Liver (tissue), 8 donors: ENCODE measurements at regions not wholly inside any gene's neighbourhood (a gene's known extent, or its start where the extent isn't known, plus 50 kb on each side); places are given as distances from the start of the nearest gene placed in this dataset.

Source experiments
- DNase-seq: peaks from one replicate; pipeline ENCODE4 v3.0.0-alpha.2; 2017; ENCODE audit warnings: low spot score
- H3K27ac ChIP-seq, 2 donors: one replicate each; pipeline ENCODE4 v1.7.0; 2013; ENCODE audit warnings: inconsistent platforms in 2 of 2, low read length in 2 of 2, control low read depth in 1 of 2, low read depth in 1 of 2, mild to moderate bottlenecking in 1 of 2
- H3K27me3 ChIP-seq, 4 donors: one replicate each; pipeline versions ENCODE4 v1.6.1 to v1.7.0; 2013; ENCODE audit warnings: low read length in 3 of 4, inconsistent platforms in 1 of 4, mild to moderate bottlenecking in 1 of 4, moderate library complexity in 1 of 4; ENCODE audit not compliant: control insufficient read depth in 4 of 4, insufficient read depth in 4 of 4
- H3K36me3 ChIP-seq, 4 donors: one replicate each; pipeline versions ENCODE4 v1.6.1 to v1.7.0; 2013; ENCODE audit warnings: low read length in 3 of 4, mild to moderate bottlenecking in 3 of 4, low read depth in 1 of 4, moderate library complexity in 1 of 4; ENCODE audit not compliant: control insufficient read depth in 4 of 4, insufficient read depth in 3 of 4
- H3K4me1 ChIP-seq, 4 donors: one replicate each; pipeline versions ENCODE4 v1.6.1 to v1.7.0; 2013; ENCODE audit warnings: low read length in 3 of 4, mild to moderate bottlenecking in 3 of 4, moderate library complexity in 1 of 4; ENCODE audit not compliant: control insufficient read depth in 4 of 4, insufficient read depth in 4 of 4
- H3K4me3 ChIP-seq, 3 donors: one replicate each; pipeline versions ENCODE4 v1.6.1 to v1.7.0; 2013; ENCODE audit warnings: low read length in 3 of 3, control low read depth in 1 of 3, low read depth in 1 of 3, mild to moderate bottlenecking in 1 of 3
- H3K9ac ChIP-seq, 2 donors: one replicate each; pipeline ENCODE4 v1.7.0; 2013; ENCODE audit warnings: low read length in 2 of 2, mild to moderate bottlenecking in 2 of 2, moderate library complexity in 2 of 2, control low read depth in 1 of 2, low read depth in 1 of 2
- H3K9me3 ChIP-seq, 4 donors: one replicate each; pipeline versions ENCODE4 v1.6.1 to v1.7.0; 2013; ENCODE audit warnings: low read length in 3 of 4; ENCODE audit not compliant: control insufficient read depth in 4 of 4
- ATF3 ChIP-seq: IDR thresholded peaks from 2 replicates; pipeline ENCODE4 v1.6.1; 2016; ENCODE audit warnings: antibody characterized with exemption
- CTCF ChIP-seq: fragments of 150-350 bp; IDR thresholded peaks from 2 replicates; pipeline ENCODE4 v1.5.1; 2017; ENCODE audit warnings: improper control_type of control experiment, low read depth, low read length; ENCODE audit not compliant: missing input control
- EGR1 ChIP-seq, 2 donors: IDR thresholded peaks; 2 replicates each; pipeline ENCODE4 v1.6.1; 2016 to 2018; ENCODE audit warnings: antibody characterized with exemption in 2 of 2, low read depth in 2 of 2
- FOXA2 ChIP-seq: IDR thresholded peaks from 2 replicates; pipeline ENCODE4 v1.6.1; 2016; ENCODE audit warnings: antibody characterized with exemption
- GABPA ChIP-seq, 2 donors: IDR thresholded peaks in 1 of 2; conservative IDR thresholded peaks in 1 of 2; 2 replicates each; pipeline ENCODE4 v1.6.1; 2016; ENCODE audit warnings: antibody characterized with exemption in 2 of 2, mild to moderate bottlenecking in 1 of 2, moderate library complexity in 1 of 2
- HNF4A ChIP-seq, 2 donors: conservative IDR thresholded peaks; 2 replicates each; pipeline ENCODE4 v1.6.1; 2016; ENCODE audit warnings: antibody characterized with exemption in 2 of 2, mild to moderate bottlenecking in 2 of 2
- HNF4G ChIP-seq: IDR thresholded peaks from 2 replicates; pipeline ENCODE4 v1.6.1; 2016; ENCODE audit warnings: antibody characterized with exemption
- JUND ChIP-seq, 2 donors: IDR thresholded peaks; 2 replicates each; pipeline ENCODE4 v1.6.1; 2016; ENCODE audit warnings: antibody characterized with exemption in 2 of 2
- MAX ChIP-seq: IDR thresholded peaks from 2 replicates; pipeline ENCODE4 v1.6.1; 2016; ENCODE audit warnings: antibody characterized with exemption
- NR2F2 ChIP-seq: IDR thresholded peaks from 2 replicates; pipeline ENCODE4 v1.6.1; 2016; ENCODE audit warnings: antibody characterized with exemption
- RAD21 ChIP-seq, 2 donors: IDR thresholded peaks; 2 replicates each; pipeline ENCODE4 v1.6.1; 2016; ENCODE audit warnings: antibody characterized with exemption in 2 of 2, mild to moderate bottlenecking in 2 of 2
- REST ChIP-seq: IDR thresholded peaks from 2 replicates; pipeline ENCODE4 v1.6.1; 2016; ENCODE audit warnings: antibody characterized with exemption, mild to moderate bottlenecking
- RXRA ChIP-seq, 2 donors: IDR thresholded peaks; 2 replicates each; pipeline ENCODE4 v1.6.1; 2017 to 2018; ENCODE audit warnings: antibody characterized with exemption in 2 of 2, mild to moderate bottlenecking in 1 of 2
- TAF1 ChIP-seq: conservative IDR thresholded peaks from 2 replicates; pipeline ENCODE4 v1.6.1; 2016; ENCODE audit warnings: antibody characterized with exemption, mild to moderate bottlenecking
- YY1 ChIP-seq: IDR thresholded peaks from 2 replicates; pipeline ENCODE4 v1.6.1; 2016; ENCODE audit warnings: antibody characterized with exemption, mild to moderate bottlenecking
- ZBTB33 ChIP-seq: IDR thresholded peaks from 2 replicates; pipeline ENCODE4 v1.6.1; 2016; ENCODE audit warnings: antibody characterized with exemption
- WGBS: extraction: QIAGEN DNeasy Blood & Tissue Kit; methylation state at CpG from one replicate; pipeline ENCODE4 v1.1.7; 2013; 5-methylcytosine and 5-hydroxymethylcytosine counted together
- donor health status: healthy.
- donor health status: healthy.
- donor health status: healthy.
- donor health status: healthy.
- donor health status: healthy.

- H3K27ac ChIP-seq = no peak overlapping the region
- no peak overlapping the region for H3K9ac ChIP-seq
- H3K4me3 ChIP-seq = no peak overlapping the region
- H3K27me3 ChIP-seq = no peaks in the 10 kb centered on the region
- no peak for DNase-seq
- 60% methylated on average over 9 of the region's 9 CpGs for WGBS
- TF ChIP-seq EGR1 (IDR thresholded peaks at IDR 0.05; ENCODE audit: low read depth in 2 of 2) = no peak
- no peak for TF ChIP-seq REST
- TF ChIP-seq FOXA2 = no peak
- no peak for TF ChIP-seq JUND (IDR thresholded peaks at IDR 0.05)
- TF ChIP-seq TAF1 = no peak
- TF ChIP-seq CTCF = no peak
- TF ChIP-seq NR2F2 = no peak
- no peak for TF ChIP-seq MAX
- TF ChIP-seq HNF4G = no peak
- TF ChIP-seq HNF4A (conservative IDR thresholded peaks at IDR 0.05) = no peak
- TF ChIP-seq RXRA (IDR thresholded peaks at IDR 0.05) = no peak
- TF ChIP-seq ATF3 = no peak
- no peak for TF ChIP-seq YY1
- TF ChIP-seq RAD21 (IDR thresholded peaks at IDR 0.05) = no peak
- no peak for TF ChIP-seq ZBTB33
- TF ChIP-seq GABPA (IDR thresholded peaks at IDR 0.05 in 1 of 2, conservative IDR thresholded peaks at IDR 0.05 in 1 of 2) = no peak
- H3K9me3 ChIP-seq = no peaks in the 10 kb centered on the region
- H3K36me3 ChIP-seq = no peaks in the 10 kb centered on the region
- H3K4me1 ChIP-seq = no peaks in the 10 kb centered on the region
Measured at GRCh38 chr10:130935897-130936550, 375.5 kb downstream of the TCERG1L start.
